Dendritic cell treated with granulocyte-macrophage colony-stimulating factor and Interleukin-4, amounts not matched to agents 40 ng/mL and 50 ng/mL, for 4 days (primary cell): ENCODE measurements at regions not wholly inside any gene's neighbourhood (a gene's known extent, or its start where the extent isn't known, plus 50 kb on each side); places are given as distances from the start of the nearest gene placed in this dataset.

Experiments used
- H3K27ac Mint-ChIP-seq: one replicate; pipeline ENCODE4 v1.8.0; 2022; ENCODE audit warnings: mild to moderate bottlenecking, mixed read lengths
- H3K27me3 Mint-ChIP-seq: one replicate; pipeline ENCODE4 v1.8.0; 2022; ENCODE audit warnings: mild to moderate bottlenecking, mixed read lengths
- H3K36me3 Mint-ChIP-seq: one replicate; pipeline ENCODE4 v1.8.0; 2022; ENCODE audit warnings: low read depth, mixed read lengths
- H3K4me1 Mint-ChIP-seq: one replicate; pipeline ENCODE4 v1.8.0; 2022; ENCODE audit warnings: low read depth, mixed read lengths
- H3K4me3 Mint-ChIP-seq: one replicate; pipeline ENCODE4 v1.8.0; 2022; ENCODE audit warnings: mild to moderate bottlenecking, moderate library complexity, mixed read lengths
- H3K9me3 Mint-ChIP-seq: one replicate; pipeline ENCODE4 v1.8.0; 2022; ENCODE audit warnings: mixed read lengths
- intact Hi-C: fragments of 100-400 bp; cut with micrococcal nuclease; formaldehyde crosslinking; loops from one replicate; pipeline ENCODE4 v1.15.0; 2022

- intact Hi-C loops = no loop called here
- H3K9me3 Mint-ChIP-seq = no peaks in the 10 kb centered on the region
- no peaks in the 10 kb centered on the region for H3K36me3 Mint-ChIP-seq
- H3K4me1 Mint-ChIP-seq = peaks cover 5% of the 10 kb centered on the region
- no peaks in the 10 kb centered on the region for H3K27me3 Mint-ChIP-seq
- no peak overlapping the region for H3K27ac Mint-ChIP-seq
- H3K4me3 Mint-ChIP-seq = no peak overlapping the region
These were observed 74.7 kb upstream of the C3orf80 start for GRCh38 chr3:160150525-160150924.

- H3K9me3 Mint-ChIP-seq = no peaks in the 10 kb centered on the region
- H3K4me3 Mint-ChIP-seq = no peak overlapping the region
- H3K27ac Mint-ChIP-seq = no peak overlapping the region
- no peaks in the 10 kb centered on the region for H3K4me1 Mint-ChIP-seq
- intact Hi-C loops = no loop called here
- no peaks in the 10 kb centered on the region for H3K36me3 Mint-ChIP-seq
- no peaks in the 10 kb centered on the region for H3K27me3 Mint-ChIP-seq
These were observed 72.6 kb upstream of the C3orf80 start for GRCh38 chr3:160152638-160153037.

DNA sequence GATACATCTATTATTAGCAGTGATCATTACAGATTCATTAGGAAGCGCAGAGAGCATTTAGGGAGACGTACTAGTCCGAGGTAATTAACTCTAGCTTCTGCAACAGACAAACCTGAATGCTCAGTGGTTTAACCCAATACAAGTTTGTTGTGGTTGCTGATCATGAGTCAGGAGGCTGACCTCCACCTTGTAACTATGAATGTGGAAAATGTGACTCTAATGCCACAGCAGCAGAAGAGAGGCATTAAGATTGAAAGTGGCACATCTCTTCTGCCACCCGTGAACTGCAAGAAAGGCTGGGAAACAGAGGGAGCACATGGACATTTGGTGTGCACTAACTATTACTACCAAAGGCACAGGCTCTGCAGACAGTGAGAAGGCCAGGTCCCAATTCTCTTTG lies 71.2 kb upstream of the C3orf80 start:
- Mint-ChIP-seq H3K27ac (no peak overlapping the region), H3K4me1 (no peaks in the 10 kb centered on the region), H3K9me3 (no peaks in the 10 kb centered on the region), H3K4me3 (no peak overlapping the region), H3K36me3 (no peaks in the 10 kb centered on the region), H3K27me3 (no peaks in the 10 kb centered on the region)
- intact Hi-C loops = no loop called here

DNA sequence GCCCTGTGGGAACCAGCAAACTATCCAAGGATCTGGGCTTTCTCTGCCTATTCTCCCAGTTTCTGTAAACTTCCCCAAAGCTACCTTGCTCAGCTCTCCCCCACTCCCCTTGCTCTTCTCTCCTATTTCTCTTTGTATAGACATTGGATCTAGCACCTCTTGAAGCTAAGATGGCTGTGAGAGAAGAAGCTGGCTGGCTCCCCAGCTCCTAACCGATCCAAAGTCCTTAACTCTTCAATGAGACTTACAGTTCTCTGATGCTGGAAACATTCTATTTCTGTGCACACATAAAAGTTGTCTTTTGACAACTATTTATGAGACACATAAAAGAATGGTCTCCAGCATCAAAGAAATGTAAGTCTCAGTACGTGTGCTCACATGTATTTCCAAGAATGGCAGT lies 70.6 kb upstream of the C3orf80 start:
- no peaks in the 10 kb centered on the region for H3K4me1 Mint-ChIP-seq
- intact Hi-C loops = no loop called here
- H3K27ac Mint-ChIP-seq = no peak overlapping the region
- H3K36me3 Mint-ChIP-seq = no peaks in the 10 kb centered on the region
- no peak overlapping the region for H3K4me3 Mint-ChIP-seq
- no peaks in the 10 kb centered on the region for H3K27me3 Mint-ChIP-seq
- H3K9me3 Mint-ChIP-seq = no peaks in the 10 kb centered on the region

DNA sequence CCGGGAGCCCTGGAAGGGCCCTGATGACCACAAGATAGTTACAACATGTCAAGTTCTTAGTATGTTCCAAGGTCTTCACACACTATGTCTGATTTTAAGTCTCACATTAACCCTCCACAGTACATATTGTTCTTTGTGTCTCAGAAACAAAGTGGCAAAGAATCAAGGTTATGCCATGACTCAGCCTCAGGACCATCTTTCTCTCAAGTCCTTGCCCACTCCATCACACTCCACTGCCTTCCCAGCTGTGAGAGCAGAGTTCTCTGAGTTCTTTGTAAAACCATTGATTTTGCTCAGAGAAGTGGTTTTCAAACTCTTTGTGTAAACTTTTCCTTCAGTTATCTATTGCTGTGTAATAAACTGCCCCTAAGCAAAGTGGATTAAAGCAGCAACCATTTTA lies 67.9 kb upstream of the C3orf80 start:
- H3K36me3 Mint-ChIP-seq = no peaks in the 10 kb centered on the region
- no peaks in the 10 kb centered on the region for H3K9me3 Mint-ChIP-seq
- intact Hi-C loops = no loop called here
- no peaks in the 10 kb centered on the region for H3K4me1 Mint-ChIP-seq
- H3K27ac Mint-ChIP-seq = no peak overlapping the region
- no peaks in the 10 kb centered on the region for H3K27me3 Mint-ChIP-seq
- no peak overlapping the region for H3K4me3 Mint-ChIP-seq

GRCh38 chr3:160159341-160159740 lies 65.9 kb upstream of the C3orf80 start:
- H3K27me3 Mint-ChIP-seq = no peaks in the 10 kb centered on the region

GRCh38 chr3:160159806-160160205 lies 65.4 kb upstream of the C3orf80 start:
- no peaks in the 10 kb centered on the region for H3K9me3 Mint-ChIP-seq
- intact Hi-C loops = loop anchor here (5.0 kb wide), 1 partner anchor 327 kb away; no protein-coding TSS in a partner anchor
- no peak overlapping the region for H3K27ac Mint-ChIP-seq

More at GRCh38 chr3:160159341-160159740, 65.9 kb upstream of the C3orf80 start:
- no peak overlapping the region for H3K27ac Mint-ChIP-seq
- H3K36me3 Mint-ChIP-seq = no peaks in the 10 kb centered on the region
- intact Hi-C loops = no loop called here
- H3K4me3 Mint-ChIP-seq = no peak overlapping the region
- H3K9me3 Mint-ChIP-seq = no peaks in the 10 kb centered on the region
- H3K4me1 Mint-ChIP-seq = no peaks in the 10 kb centered on the region

GRCh38 chr3:160161921-160162320 lies 63.3 kb upstream of the C3orf80 start:
- H3K36me3 Mint-ChIP-seq = no peaks in the 10 kb centered on the region
- H3K4me3 Mint-ChIP-seq = no peak overlapping the region
- intact Hi-C loops = loop anchor here (2.0 to 5.0 kb wide), 2 partner anchors 251 to 325 kb away; no protein-coding TSS in a partner anchor
- H3K4me1 Mint-ChIP-seq = no peaks in the 10 kb centered on the region
- H3K27ac Mint-ChIP-seq = no peak overlapping the region
- H3K9me3 Mint-ChIP-seq = no peaks in the 10 kb centered on the region
- no peaks in the 10 kb centered on the region for H3K27me3 Mint-ChIP-seq

More at GRCh38 chr3:160159806-160160205, 65.4 kb upstream of the C3orf80 start:
- no peaks in the 10 kb centered on the region for H3K27me3 Mint-ChIP-seq
- no peaks in the 10 kb centered on the region for H3K4me1 Mint-ChIP-seq
- no peaks in the 10 kb centered on the region for H3K36me3 Mint-ChIP-seq
- no peak overlapping the region for H3K4me3 Mint-ChIP-seq

DNA sequence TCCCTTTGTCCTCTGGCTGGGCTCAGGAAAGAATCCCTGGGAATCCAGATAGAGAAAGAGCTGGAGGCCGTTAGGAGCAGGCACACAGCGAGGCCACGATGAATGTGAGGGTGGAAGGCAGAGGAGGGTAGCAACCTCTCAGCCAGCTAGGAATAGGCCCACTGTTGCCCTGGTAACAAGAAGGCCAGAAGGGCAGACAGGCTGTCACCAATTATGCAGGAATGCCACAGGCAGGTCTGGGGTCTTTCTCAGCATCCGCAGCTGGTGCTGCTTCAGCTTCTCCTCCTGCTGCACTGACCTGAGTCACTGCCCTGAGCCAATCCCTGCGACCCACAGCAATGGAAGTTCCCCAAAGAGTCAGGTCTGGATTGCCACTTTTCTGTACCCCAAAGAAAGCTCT lies 62.8 kb upstream of the C3orf80 start:
- Mint-ChIP-seq H3K36me3 (no peaks in the 10 kb centered on the region), H3K4me3 (no peak overlapping the region), H3K9me3 (no peaks in the 10 kb centered on the region), H3K4me1 (no peaks in the 10 kb centered on the region), H3K27me3 (no peaks in the 10 kb centered on the region), H3K27ac (no peak overlapping the region)
- intact Hi-C loops = loop anchor here (2.0 to 5.0 kb wide), 2 partner anchors 250 to 325 kb away; no protein-coding TSS in a partner anchor

- no peaks in the 10 kb centered on the region for H3K4me1 Mint-ChIP-seq
- no peak overlapping the region for H3K4me3 Mint-ChIP-seq
- intact Hi-C loops = loop anchor here (2.0 to 5.0 kb wide), 2 partner anchors 249 to 324 kb away; no protein-coding TSS in a partner anchor
- no peaks in the 10 kb centered on the region for H3K27me3 Mint-ChIP-seq
- no peaks in the 10 kb centered on the region for H3K36me3 Mint-ChIP-seq
- no peaks in the 10 kb centered on the region for H3K9me3 Mint-ChIP-seq
- no peak overlapping the region for H3K27ac Mint-ChIP-seq
These were observed 61.9 kb upstream of the C3orf80 start for GRCh38 chr3:160163229-160163878.

DNA sequence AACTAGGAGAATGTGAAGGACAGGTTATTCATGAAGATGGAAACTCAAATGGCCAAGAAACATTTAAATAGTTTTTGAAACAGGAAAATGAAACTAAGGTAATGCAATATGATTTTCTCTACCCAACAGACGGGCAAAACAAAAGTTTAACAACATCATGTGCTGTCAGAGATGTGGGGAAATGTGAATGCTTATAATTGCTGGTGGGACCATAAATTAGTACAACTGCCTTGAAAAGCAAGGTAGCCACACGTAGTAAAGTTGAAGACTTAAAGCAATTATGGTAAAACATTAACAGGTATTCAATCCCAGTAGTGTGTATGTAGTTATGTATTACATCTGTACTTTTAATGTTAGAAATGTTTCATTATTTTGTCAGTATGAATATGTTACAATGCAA lies 57.0 kb upstream of the C3orf80 start:
- no peaks in the 10 kb centered on the region for H3K36me3 Mint-ChIP-seq
- H3K4me1 Mint-ChIP-seq = peaks cover 9% of the 10 kb centered on the region
- no peaks in the 10 kb centered on the region for H3K27me3 Mint-ChIP-seq
- intact Hi-C loops = no loop called here
- no peaks in the 10 kb centered on the region for H3K9me3 Mint-ChIP-seq
- no peak overlapping the region for H3K4me3 Mint-ChIP-seq
- H3K27ac Mint-ChIP-seq = no peak overlapping the region

GRCh38 chr3:160169139-160169976 lies 55.9 kb upstream of the C3orf80 start:
- Mint-ChIP-seq H3K27ac (no peak overlapping the region), H3K9me3 (no peaks in the 10 kb centered on the region), H3K36me3 (no peaks in the 10 kb centered on the region), H3K27me3 (no peaks in the 10 kb centered on the region), H3K4me1 (peaks cover 9% of the 10 kb centered on the region), H3K4me3 (no peak overlapping the region)
- intact Hi-C loops = no loop called here

DNA sequence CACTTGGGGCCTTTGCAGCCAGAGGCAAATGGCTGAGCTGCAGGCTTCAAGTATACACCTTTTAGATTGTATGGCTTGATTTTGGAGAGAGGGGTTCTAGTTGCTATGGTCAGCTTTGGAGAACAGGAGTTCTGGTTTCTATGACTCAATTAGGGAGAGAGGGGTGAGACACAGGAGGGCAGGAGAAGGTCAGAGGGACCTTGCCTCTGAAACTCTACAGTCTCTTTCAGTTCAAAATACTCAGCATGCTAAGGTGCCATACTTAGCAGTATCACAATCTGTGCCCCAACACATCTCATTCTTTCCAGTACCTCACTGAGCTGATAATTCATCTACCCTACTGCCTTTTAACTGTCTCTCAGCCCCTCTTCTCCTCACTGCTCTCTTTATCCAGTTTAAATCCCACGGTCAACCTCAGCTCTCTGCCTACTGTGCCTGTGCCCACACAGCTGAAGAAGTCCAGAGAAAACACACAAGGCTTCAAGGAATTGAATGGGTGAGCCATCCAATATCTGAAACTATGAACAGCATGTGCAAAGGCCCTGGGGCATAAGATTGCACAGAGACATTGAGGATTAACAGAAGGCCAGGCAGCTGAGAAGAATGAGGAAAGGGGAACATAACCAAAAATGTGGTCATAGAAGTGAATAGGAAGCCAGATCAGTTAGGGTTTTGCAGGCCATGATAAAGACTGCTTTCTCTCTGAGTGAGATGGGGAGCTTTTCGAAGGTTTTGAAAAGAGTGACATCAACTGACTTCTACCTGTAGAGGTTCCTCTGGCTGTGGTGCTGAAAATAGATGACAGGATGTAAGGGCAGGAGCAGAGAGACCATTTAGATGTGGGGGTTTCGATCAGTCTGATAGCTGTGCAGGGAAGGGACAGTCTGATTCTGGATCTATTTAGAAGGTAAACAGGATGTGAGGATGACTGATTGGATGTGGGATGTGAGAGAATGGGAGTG lies 54.5 kb upstream of the C3orf80 start:
- Mint-ChIP-seq H3K27me3 (no peaks in the 10 kb centered on the region), H3K9me3 (no peaks in the 10 kb centered on the region), H3K36me3 (no peaks in the 10 kb centered on the region), H3K27ac (no peak overlapping the region), H3K4me1 (peaks cover 9% of the 10 kb centered on the region), H3K4me3 (no peak overlapping the region)
- intact Hi-C loops = no loop called here
